ENCODE measurements at regions not wholly inside any gene's neighbourhood (a gene's known extent, or its start where the extent isn't known, plus 50 kb on each side); places are given as distances from the start of the nearest gene placed in this dataset.
"Not testable (repeated sequence)": the region's sequence is repeated elsewhere in the genome, so short reads cannot be mapped to it uniquely, and the experiment has no call there.

- Mint-ChIP-seq H3K27ac (ENCODE audit: unreplicated experiment) (no peak overlapping the region), H3K27me3 (ENCODE audit: low read depth) (peaks cover 5% of the 10 kb centered on the region), H3K4me3 (no peak overlapping the region), H3K36me3 (ENCODE audit: low read depth) (no peaks in the 10 kb centered on the region), H3K9me3 (peaks cover 7% of the 10 kb centered on the region), H3K4me1 (no peaks in the 10 kb centered on the region)
- DNase-seq (ENCODE audit: low read depth, low spot score) = no peak
- no peak for TF ChIP-seq CTCF (conservative IDR thresholded peaks at IDR 0.05)
Measured at GRCh38 chr2:209181984-209182383, 241.9 kb upstream of the MAP2 start.

GRCh38 chr2:209186886-209187285 lies 237.0 kb upstream of the MAP2 start:
- not testable (repeated sequence) for H3K27me3 Mint-ChIP-seq (ENCODE audit: low read depth); H3K27ac Mint-ChIP-seq (ENCODE audit: unreplicated experiment); H3K4me3 Mint-ChIP-seq; H3K4me1 Mint-ChIP-seq; DNase-seq (ENCODE audit: low read depth, low spot score); H3K36me3 Mint-ChIP-seq (ENCODE audit: low read depth); H3K9me3 Mint-ChIP-seq

- H3K9me3 Mint-ChIP-seq = no peaks in the 10 kb centered on the region
- H3K27ac Mint-ChIP-seq (ENCODE audit: unreplicated experiment) = no peak overlapping the region
- DNase-seq (ENCODE audit: low read depth, low spot score) = no peak
- no peaks in the 10 kb centered on the region for H3K27me3 Mint-ChIP-seq (ENCODE audit: low read depth)
- no peak overlapping the region for H3K4me3 Mint-ChIP-seq
- no peaks in the 10 kb centered on the region for H3K4me1 Mint-ChIP-seq
- H3K36me3 Mint-ChIP-seq (ENCODE audit: low read depth) = no peaks in the 10 kb centered on the region
- TF ChIP-seq CTCF (conservative IDR thresholded peaks at IDR 0.05) = no peak
Measured at GRCh38 chr2:209189893-209190292, 234.0 kb upstream of the MAP2 start.

GRCh38 chr2:209191139-209191538 lies 232.7 kb upstream of the MAP2 start:
- no peaks in the 10 kb centered on the region for H3K36me3 Mint-ChIP-seq (ENCODE audit: low read depth)
- no peak overlapping the region for H3K4me3 Mint-ChIP-seq
- H3K9me3 Mint-ChIP-seq = no peaks in the 10 kb centered on the region
- DNase-seq (ENCODE audit: low read depth, low spot score) = no peak
- no peaks in the 10 kb centered on the region for H3K4me1 Mint-ChIP-seq
- no peak overlapping the region for H3K27ac Mint-ChIP-seq (ENCODE audit: unreplicated experiment)
- H3K27me3 Mint-ChIP-seq (ENCODE audit: low read depth) = no peaks in the 10 kb centered on the region
- TF ChIP-seq CTCF (conservative IDR thresholded peaks at IDR 0.05) = no peak

- Mint-ChIP-seq H3K36me3 (ENCODE audit: low read depth) (no peaks in the 10 kb centered on the region), H3K9me3 (no peaks in the 10 kb centered on the region), H3K4me1 (no peaks in the 10 kb centered on the region), H3K27me3 (ENCODE audit: low read depth) (no peaks in the 10 kb centered on the region), H3K4me3 (no peak overlapping the region), H3K27ac (ENCODE audit: unreplicated experiment) (no peak overlapping the region)
- no peak for TF ChIP-seq CTCF (conservative IDR thresholded peaks at IDR 0.05)
- no peak for DNase-seq (ENCODE audit: low read depth, low spot score)
Measured at GRCh38 chr2:209194717-209195116, 229.1 kb upstream of the MAP2 start.

- Mint-ChIP-seq H3K4me1 (no peaks in the 10 kb centered on the region), H3K36me3 (ENCODE audit: low read depth) (no peaks in the 10 kb centered on the region), H3K27ac (ENCODE audit: unreplicated experiment) (no peak overlapping the region), H3K4me3 (no peak overlapping the region), H3K27me3 (ENCODE audit: low read depth) (peaks cover 2% of the 10 kb centered on the region), H3K9me3 (no peaks in the 10 kb centered on the region)
- peak; percentile 2 for DNase-seq (ENCODE audit: low read depth, low spot score)
- TF ChIP-seq CTCF (conservative IDR thresholded peaks at IDR 0.05) = peak; percentile 89
Measured at GRCh38 chr2:209208211-209208610, 215.6 kb upstream of the MAP2 start.

Data from neural crest cell (in vitro differentiated cells).